Neural crest cell (in vitro differentiated cells): ENCODE measurements at regions not wholly inside any gene's neighbourhood (a gene's known extent, or its start where the extent isn't known, plus 50 kb on each side); places are given as distances from the start of the nearest gene placed in this dataset.

Experiments used
- DNase-seq: peaks from one replicate; pipeline ENCODE4 v3.0.0; 2021; ENCODE audit warnings: low read depth, mixed read lengths, low spot score
- H3K27ac Mint-ChIP-seq: one replicate; pipeline ENCODE4 v1.8.0; 2021; ENCODE audit warnings: mild to moderate bottlenecking, mixed read lengths; ENCODE audit not compliant: unreplicated experiment
- H3K27me3 Mint-ChIP-seq: 2 replicates; pipeline ENCODE4 v1.8.0; 2021; ENCODE audit warnings: low read depth, mild to moderate bottlenecking, mixed read lengths
- H3K36me3 Mint-ChIP-seq: 2 replicates; pipeline ENCODE4 v1.8.0; 2021; ENCODE audit warnings: low read depth, mild to moderate bottlenecking, mixed read lengths
- H3K4me1 Mint-ChIP-seq: 2 replicates; pipeline ENCODE4 v1.8.0; 2021; ENCODE audit warnings: mixed read lengths
- H3K4me3 Mint-ChIP-seq: one replicate; pipeline ENCODE4 v1.8.0; 2021; ENCODE audit warnings: mild to moderate bottlenecking, mixed read lengths
- H3K9me3 Mint-ChIP-seq: 2 replicates; pipeline ENCODE4 v1.8.0; 2021; ENCODE audit warnings: mixed read lengths
- TF ChIP-seq, protein P1 (sequence below): fragments of 200-600 bp; sonication (generic); conservative IDR thresholded peaks from 2 replicates; pipeline ENCODE4 v1.5.0; 2021; ENCODE audit warnings: antibody characterized with exemption, mild to moderate bottlenecking

DNA sequence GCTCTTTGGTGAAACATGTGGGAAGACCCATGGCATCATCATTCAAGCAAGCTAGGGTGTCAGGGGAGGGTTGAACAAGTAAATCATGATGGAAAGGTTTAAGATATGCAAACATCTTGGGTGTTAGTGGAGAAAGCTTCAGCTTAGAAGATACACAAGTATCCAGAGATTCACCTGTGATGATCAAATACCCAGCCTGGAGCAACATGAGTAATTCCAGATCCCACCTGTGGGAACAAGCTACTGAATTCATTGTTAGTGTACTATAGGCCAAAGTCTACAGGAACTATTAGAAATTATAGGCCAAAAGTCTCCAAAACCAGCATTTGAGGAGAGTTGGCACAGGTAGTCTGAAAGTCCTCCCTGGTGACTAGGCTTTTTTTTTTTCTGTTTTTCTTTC, 499.9 kb downstream of the NUF2 start:
- H3K27ac Mint-ChIP-seq = no peak overlapping the region
- H3K27me3 Mint-ChIP-seq = no peaks in the 10 kb centered on the region
- no peaks in the 10 kb centered on the region for H3K36me3 Mint-ChIP-seq
- H3K9me3 Mint-ChIP-seq = peaks cover 2% of the 10 kb centered on the region
- TF ChIP-seq, protein P1, sequence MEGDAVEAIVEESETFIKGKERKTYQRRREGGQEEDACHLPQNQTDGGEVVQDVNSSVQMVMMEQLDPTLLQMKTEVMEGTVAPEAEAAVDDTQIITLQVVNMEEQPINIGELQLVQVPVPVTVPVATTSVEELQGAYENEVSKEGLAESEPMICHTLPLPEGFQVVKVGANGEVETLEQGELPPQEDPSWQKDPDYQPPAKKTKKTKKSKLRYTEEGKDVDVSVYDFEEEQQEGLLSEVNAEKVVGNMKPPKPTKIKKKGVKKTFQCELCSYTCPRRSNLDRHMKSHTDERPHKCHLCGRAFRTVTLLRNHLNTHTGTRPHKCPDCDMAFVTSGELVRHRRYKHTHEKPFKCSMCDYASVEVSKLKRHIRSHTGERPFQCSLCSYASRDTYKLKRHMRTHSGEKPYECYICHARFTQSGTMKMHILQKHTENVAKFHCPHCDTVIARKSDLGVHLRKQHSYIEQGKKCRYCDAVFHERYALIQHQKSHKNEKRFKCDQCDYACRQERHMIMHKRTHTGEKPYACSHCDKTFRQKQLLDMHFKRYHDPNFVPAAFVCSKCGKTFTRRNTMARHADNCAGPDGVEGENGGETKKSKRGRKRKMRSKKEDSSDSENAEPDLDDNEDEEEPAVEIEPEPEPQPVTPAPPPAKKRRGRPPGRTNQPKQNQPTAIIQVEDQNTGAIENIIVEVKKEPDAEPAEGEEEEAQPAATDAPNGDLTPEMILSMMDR = no peak
- H3K4me3 Mint-ChIP-seq = no peak overlapping the region
- no peak for DNase-seq
- H3K4me1 Mint-ChIP-seq = no peaks in the 10 kb centered on the region

- no peak for DNase-seq
- Mint-ChIP-seq H3K27me3 (no peaks in the 10 kb centered on the region), H3K9me3 (peaks cover 2% of the 10 kb centered on the region), H3K27ac (no peak overlapping the region), H3K36me3 (no peaks in the 10 kb centered on the region), H3K4me3 (no peak overlapping the region), H3K4me1 (no peaks in the 10 kb centered on the region)
- TF ChIP-seq, protein P1 = no peak
Observed at GRCh38 chr1:163823017-163823416, 501.3 kb downstream of the NUF2 start.

DNA sequence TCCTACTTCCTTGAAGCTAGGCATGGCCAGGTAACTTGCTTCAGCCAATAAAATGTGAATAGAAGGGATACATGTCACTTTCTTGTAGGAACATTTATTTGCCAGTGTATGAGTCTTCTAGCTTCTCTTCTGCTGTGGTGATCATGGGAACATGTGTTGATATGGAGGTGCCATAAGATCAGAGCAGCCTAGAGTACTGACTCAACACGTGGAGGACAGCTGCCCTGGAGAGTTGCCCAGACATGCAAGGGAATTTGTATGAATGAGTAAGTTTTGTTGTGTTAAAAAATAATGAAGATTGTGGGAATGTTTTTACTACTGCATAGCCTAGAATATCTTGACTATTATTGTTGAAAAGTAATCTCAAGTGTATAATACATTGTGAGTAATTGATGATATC, 502.3 kb downstream of the NUF2 start:
- Mint-ChIP-seq H3K27ac (no peak overlapping the region), H3K9me3 (peaks cover 2% of the 10 kb centered on the region), H3K4me3 (no peak overlapping the region), H3K36me3 (no peaks in the 10 kb centered on the region), H3K27me3 (no peaks in the 10 kb centered on the region), H3K4me1 (no peaks in the 10 kb centered on the region)
- DNase-seq = no peak
- TF ChIP-seq, protein P1 = no peak

- Mint-ChIP-seq H3K27me3 (no peaks in the 10 kb centered on the region), H3K4me1 (no peaks in the 10 kb centered on the region), H3K36me3 (no peaks in the 10 kb centered on the region), H3K27ac (no peak overlapping the region), H3K9me3 (peaks cover 2% of the 10 kb centered on the region), H3K4me3 (no peak overlapping the region)
- DNase-seq = no peak
- TF ChIP-seq, protein P1 = no peak
Observed at GRCh38 chr1:163824490-163824889, 502.7 kb downstream of the NUF2 start.

DNA sequence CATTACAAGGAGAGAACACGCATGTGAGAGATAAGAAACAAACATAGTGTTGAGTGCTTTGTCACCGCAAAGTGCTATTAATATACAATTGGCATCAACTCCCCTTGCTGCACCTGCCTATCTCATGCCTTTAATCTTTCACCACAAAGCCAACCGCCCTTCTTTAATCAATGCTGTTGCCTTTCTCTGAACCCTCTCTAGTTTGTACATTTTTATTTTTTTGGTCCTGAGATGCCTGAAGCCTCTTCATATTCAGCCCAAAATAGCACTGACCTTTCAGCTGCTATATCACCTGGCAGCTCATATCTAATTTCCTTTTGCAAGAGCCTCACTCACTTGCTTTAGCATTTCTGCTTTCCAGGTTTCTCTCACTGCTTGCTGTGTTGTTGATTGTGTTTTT, 504.7 kb downstream of the NUF2 start:
- no peak for DNase-seq
- Mint-ChIP-seq H3K36me3 (no peaks in the 10 kb centered on the region), H3K27me3 (peaks cover under 1% of the 10 kb centered on the region), H3K27ac (no peak overlapping the region), H3K9me3 (peaks cover 2% of the 10 kb centered on the region), H3K4me1 (no peaks in the 10 kb centered on the region), H3K4me3 (no peak overlapping the region)
- TF ChIP-seq, protein P1 = no peak

DNA sequence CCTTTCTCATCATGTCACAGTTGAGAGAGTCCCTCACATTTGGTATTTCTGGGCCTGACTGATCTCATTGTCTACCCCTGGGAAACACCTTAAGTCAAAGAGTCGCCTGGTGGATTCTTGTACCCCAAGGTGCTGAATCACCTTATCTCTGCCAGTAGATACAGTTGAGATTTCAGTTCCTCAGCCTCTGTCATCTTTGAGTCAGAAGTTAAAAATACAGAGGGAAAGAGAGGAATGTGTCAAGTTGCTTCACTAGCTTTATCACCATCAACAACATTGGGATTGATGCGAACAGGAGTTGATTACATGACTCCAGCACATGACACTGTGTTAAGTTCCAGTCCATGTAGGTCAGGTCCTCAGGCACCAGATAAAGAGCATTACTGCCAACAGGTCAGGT, 513.0 kb downstream of the NUF2 start:
- Mint-ChIP-seq H3K9me3 (no peaks in the 10 kb centered on the region), H3K4me3 (no peak overlapping the region), H3K27me3 (peaks cover 7% of the 10 kb centered on the region), H3K27ac (no peak overlapping the region), H3K4me1 (peaks cover 4% of the 10 kb centered on the region), H3K36me3 (no peaks in the 10 kb centered on the region)
- TF ChIP-seq, protein P1 = no peak
- DNase-seq = no peak
